ENCODE measurements at regions not wholly inside any gene's neighbourhood (a gene's known extent, or its start where the extent isn't known, plus 50 kb on each side); places are given as distances from the start of the nearest gene placed in this dataset.

GRCh38 chr5:123786411-123786810 is 274.4 kb downstream of the CSNK1G3 start:
- no peak for TF ChIP-seq TAF1 (IDR thresholded peaks at IDR 0.05; ENCODE audit: borderline replicate concordance, insufficient read depth, low read length)
- no peak for TF ChIP-seq REST (IDR thresholded peaks at IDR 0.05; ENCODE audit: insufficient read depth in 1 of 2, low read depth in 2 of 2, low read length in 2 of 2)
- TF ChIP-seq POLR2AphosphoS5 (IDR thresholded peaks at IDR 0.05; ENCODE audit: low read depth, low read length) = no peak
- no peak for TF ChIP-seq FOXP2 (optimal IDR thresholded peaks at IDR 0.05; ENCODE audit: borderline replicate concordance, extremely low read depth, extremely low read length, insufficient read depth)
- TF ChIP-seq SIN3A (IDR thresholded peaks at IDR 0.05; ENCODE audit: borderline replicate concordance, insufficient read depth, low read length) = no peak

DNA sequence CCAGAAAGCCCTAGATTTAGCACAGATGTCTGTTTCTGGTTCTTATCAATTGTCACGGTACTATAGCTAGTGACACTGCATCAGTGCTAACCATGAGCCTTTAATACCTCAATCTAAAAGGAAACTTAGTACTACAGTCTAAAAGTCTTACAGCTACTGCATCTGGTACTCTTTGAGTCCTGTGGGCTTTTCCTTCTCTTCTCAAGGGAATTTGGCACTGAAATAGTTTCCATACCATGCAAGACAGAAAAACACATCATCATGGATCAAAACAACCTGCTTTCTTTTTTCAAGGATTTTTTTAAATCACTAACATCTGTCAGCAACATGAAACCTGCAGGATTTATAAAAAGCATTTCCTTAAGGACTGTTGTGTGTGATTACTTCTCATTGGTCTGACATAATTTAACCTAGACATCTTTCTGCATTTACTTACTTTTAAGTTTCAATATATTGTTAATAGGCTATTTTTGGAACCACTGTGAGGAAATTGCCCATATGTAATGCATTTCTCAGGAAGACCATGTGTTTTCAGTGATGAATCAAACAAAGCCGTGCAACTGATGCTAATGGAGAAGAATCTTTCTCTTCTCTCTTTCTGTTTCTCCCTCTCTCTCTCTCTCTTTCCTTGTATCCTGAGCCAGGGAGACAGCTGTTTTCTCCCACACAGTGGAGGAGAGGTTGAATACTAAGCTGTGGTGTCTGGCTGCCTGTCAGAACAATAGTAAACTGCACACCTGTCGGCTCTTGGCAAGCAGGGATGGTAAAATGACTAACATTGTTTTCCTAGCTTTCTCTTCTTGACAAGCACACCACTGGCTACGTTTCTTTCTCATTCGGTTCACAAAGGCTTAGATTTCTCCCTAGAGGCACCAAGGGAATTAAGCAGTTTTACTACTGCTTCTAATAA is 273.4 kb downstream of the CSNK1G3 start:
- TF ChIP-seq POLR2AphosphoS5 (IDR thresholded peaks at IDR 0.05; ENCODE audit: low read depth, low read length) (no peak), REST (IDR thresholded peaks at IDR 0.05; ENCODE audit: insufficient read depth in 1 of 2, low read depth in 2 of 2, low read length in 2 of 2) (no peak), TAF1 (IDR thresholded peaks at IDR 0.05; ENCODE audit: borderline replicate concordance, insufficient read depth, low read length) (no peak), SIN3A (IDR thresholded peaks at IDR 0.05; ENCODE audit: borderline replicate concordance, insufficient read depth, low read length) (no peak), FOXP2 (optimal IDR thresholded peaks at IDR 0.05; ENCODE audit: borderline replicate concordance, extremely low read depth, extremely low read length, insufficient read depth) (no peak)

DNA sequence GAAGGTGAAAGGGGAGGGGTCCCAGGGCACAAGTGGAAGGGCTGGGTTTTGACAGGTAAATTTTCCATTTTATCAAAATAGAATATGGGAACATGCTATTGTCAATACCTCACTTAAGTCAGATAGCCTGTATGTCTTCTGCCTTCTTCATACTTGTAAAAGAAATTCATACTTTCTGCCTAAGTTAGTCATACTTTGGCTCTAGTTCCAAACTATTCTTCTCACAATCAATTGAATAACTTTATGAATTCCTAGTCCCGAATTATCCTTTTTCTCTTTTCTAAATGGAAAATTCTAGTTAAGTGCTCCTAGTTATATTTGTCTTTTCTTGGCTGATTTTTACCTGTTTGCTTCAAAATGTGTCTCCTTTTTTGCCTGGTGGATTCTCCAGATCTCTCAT is 271.4 kb downstream of the CSNK1G3 start:
- TF ChIP-seq SIN3A (IDR thresholded peaks at IDR 0.05; ENCODE audit: borderline replicate concordance, insufficient read depth, low read length) = no peak
- no peak for TF ChIP-seq TAF1 (IDR thresholded peaks at IDR 0.05; ENCODE audit: borderline replicate concordance, insufficient read depth, low read length)
- no peak for TF ChIP-seq REST (IDR thresholded peaks at IDR 0.05; ENCODE audit: insufficient read depth in 1 of 2, low read depth in 2 of 2, low read length in 2 of 2)
- no peak for TF ChIP-seq FOXP2 (optimal IDR thresholded peaks at IDR 0.05; ENCODE audit: borderline replicate concordance, extremely low read depth, extremely low read length, insufficient read depth)
- TF ChIP-seq POLR2AphosphoS5 (IDR thresholded peaks at IDR 0.05; ENCODE audit: low read depth, low read length) = no peak

DNA sequence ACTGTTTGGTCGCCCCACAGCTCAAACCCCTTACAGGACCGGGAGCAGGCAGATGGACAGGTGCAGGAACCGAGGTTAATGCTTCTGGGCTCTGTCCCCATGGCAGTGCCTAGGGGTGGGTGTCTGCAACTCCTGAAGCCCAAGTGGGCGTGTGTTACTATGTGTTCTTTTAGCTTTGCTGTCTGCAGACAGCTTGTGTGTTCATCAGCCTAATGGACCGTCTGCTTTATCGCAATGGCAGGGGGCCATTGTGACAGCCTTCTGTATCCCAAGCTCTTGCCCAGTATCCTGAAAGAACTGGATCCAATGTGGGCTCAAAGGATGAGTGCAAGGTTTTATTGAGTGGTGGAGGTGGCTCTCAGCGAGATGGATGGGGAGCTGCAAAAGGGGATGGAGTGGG is 266.7 kb downstream of the CSNK1G3 start:
- TF ChIP-seq FOXP2 (optimal IDR thresholded peaks at IDR 0.05; ENCODE audit: borderline replicate concordance, extremely low read depth, extremely low read length, insufficient read depth) (no peak), REST (IDR thresholded peaks at IDR 0.05; ENCODE audit: insufficient read depth in 1 of 2, low read depth in 2 of 2, low read length in 2 of 2) (no peak), TAF1 (IDR thresholded peaks at IDR 0.05; ENCODE audit: borderline replicate concordance, insufficient read depth, low read length) (no peak), SIN3A (IDR thresholded peaks at IDR 0.05; ENCODE audit: borderline replicate concordance, insufficient read depth, low read length) (no peak), POLR2AphosphoS5 (IDR thresholded peaks at IDR 0.05; ENCODE audit: low read depth, low read length) (no peak)
